ENCODE measurements at regions not wholly inside any gene's neighbourhood (a gene's known extent, or its start where the extent isn't known, plus 50 kb on each side); places are given as distances from the start of the nearest gene placed in this dataset.

DNA sequence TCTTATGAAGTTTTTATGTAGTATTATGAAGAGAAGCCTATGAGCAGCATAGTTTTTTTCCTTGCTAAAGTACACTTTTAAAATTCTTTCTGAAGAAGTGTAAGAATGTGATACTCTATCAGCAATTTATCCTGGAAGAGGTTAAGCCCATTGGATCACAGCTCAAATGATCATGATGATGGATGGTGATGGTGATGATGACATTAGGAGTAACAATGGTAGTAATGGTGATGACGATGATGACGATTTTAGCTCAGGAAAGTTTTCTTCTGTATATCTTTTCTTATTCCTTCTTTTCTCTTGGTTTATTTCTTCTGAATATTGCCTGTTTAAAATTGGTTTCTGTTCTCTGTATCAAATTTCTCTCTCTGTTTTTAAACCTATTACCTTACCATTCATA is 262.9 kb upstream of the DUSP10 start:
- Mint-ChIP-seq H3K27me3 (ENCODE audit: low read depth, unreplicated experiment) (no peaks in the 10 kb centered on the region), H3K4me1 (ENCODE audit: low read depth, unreplicated experiment) (peaks cover 5% of the 10 kb centered on the region), H3K36me3 (ENCODE audit: low read depth, unreplicated experiment) (no peaks in the 10 kb centered on the region), H3K9me3 (ENCODE audit: unreplicated experiment) (no peaks in the 10 kb centered on the region), H3K27ac (ENCODE audit: unreplicated experiment) (no peak overlapping the region), H3K4me3 (ENCODE audit: unreplicated experiment) (no peak overlapping the region)
- H2AFZ ChIP-seq (ENCODE audit: low read depth, low read length) = no peak overlapping the region
- no peak overlapping the region for H3K27ac ChIP-seq (ENCODE audit: low read depth, low read length)
- no peak for DNase-seq (ENCODE audit: low read depth)
- no peak overlapping the region for H3K9ac ChIP-seq (ENCODE audit: low read length)
- TF ChIP-seq EZH2 (IDR thresholded peaks at IDR 0.05; ENCODE audit: insufficient read depth, low read length) = no peak
- TF ChIP-seq, protein P1, sequence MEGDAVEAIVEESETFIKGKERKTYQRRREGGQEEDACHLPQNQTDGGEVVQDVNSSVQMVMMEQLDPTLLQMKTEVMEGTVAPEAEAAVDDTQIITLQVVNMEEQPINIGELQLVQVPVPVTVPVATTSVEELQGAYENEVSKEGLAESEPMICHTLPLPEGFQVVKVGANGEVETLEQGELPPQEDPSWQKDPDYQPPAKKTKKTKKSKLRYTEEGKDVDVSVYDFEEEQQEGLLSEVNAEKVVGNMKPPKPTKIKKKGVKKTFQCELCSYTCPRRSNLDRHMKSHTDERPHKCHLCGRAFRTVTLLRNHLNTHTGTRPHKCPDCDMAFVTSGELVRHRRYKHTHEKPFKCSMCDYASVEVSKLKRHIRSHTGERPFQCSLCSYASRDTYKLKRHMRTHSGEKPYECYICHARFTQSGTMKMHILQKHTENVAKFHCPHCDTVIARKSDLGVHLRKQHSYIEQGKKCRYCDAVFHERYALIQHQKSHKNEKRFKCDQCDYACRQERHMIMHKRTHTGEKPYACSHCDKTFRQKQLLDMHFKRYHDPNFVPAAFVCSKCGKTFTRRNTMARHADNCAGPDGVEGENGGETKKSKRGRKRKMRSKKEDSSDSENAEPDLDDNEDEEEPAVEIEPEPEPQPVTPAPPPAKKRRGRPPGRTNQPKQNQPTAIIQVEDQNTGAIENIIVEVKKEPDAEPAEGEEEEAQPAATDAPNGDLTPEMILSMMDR (IDR thresholded peaks at IDR 0.05; ENCODE audit: insufficient read depth, low read depth, low read length) = no peak
- FAIRE-seq = no peak
- H3K4me2 ChIP-seq (ENCODE audit: low read length) = no peak overlapping the region
- H4K20me1 ChIP-seq (ENCODE audit: insufficient read depth, low read length) = no peaks in the 10 kb centered on the region
- no peaks in the 10 kb centered on the region for H3K9me3 ChIP-seq (ENCODE audit: insufficient read depth, low read depth, low read length)
- no peaks in the 10 kb centered on the region for H3K79me2 ChIP-seq (ENCODE audit: insufficient read depth, low read length)
- no peaks in the 10 kb centered on the region for H3K4me1 ChIP-seq (ENCODE audit: insufficient read depth, low read length)
- no peaks in the 10 kb centered on the region for H3K27me3 ChIP-seq (ENCODE audit: insufficient read depth, low read length)
- H3K36me3 ChIP-seq (ENCODE audit: insufficient read depth, low read length) = no peaks in the 10 kb centered on the region
- no peak overlapping the region for H3K4me3 ChIP-seq (ENCODE audit: insufficient read depth, low read depth, low read length)

DNA sequence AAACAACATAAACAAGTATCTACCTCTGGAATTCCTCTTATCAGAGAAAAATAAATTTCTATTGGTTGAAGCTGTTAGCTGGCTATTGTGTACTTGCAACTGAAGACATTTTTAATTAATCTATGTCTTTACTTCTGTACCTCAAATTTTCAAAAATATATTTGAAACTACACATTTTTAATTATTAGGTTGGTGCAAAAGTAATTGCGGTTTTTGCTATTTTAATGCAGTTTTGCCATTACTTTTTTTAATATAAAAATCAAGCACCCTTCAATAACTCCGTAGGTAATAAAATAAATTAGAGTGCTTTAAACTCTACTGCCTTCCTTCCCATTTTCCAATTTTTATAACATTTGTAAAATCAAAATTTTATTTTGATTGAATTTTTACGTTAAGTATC is 262.1 kb upstream of the DUSP10 start:
- no peak overlapping the region for H3K27ac ChIP-seq (ENCODE audit: low read depth, low read length)

DNA sequence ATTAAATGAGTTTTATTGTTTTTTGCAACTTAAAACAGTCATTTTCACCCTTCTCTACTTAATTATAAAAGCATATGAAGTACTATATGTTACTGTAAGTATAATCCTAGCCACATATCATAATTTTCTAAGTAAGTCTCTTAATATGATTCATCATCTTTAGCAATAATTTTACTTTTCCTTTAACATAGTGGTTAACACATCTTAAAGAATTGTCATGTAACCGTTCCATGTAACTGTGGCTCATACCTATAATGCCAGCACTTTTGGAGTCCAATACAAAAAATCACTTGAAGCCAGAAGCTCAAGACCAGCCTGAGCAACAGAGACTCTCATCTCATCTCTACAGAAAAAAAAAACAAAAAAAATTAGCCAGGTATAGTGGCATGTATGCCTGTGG is 260.6 kb upstream of the DUSP10 start:
- H3K4me3 Mint-ChIP-seq (ENCODE audit: unreplicated experiment) = no peak overlapping the region

More for the DNA sequence above, 262.1 kb upstream of the DUSP10 start:
- H3K4me2 ChIP-seq (ENCODE audit: low read length) = no peak overlapping the region
- no peaks in the 10 kb centered on the region for H3K36me3 Mint-ChIP-seq (ENCODE audit: low read depth, unreplicated experiment)
- no peak for TF ChIP-seq EZH2 (IDR thresholded peaks at IDR 0.05; ENCODE audit: insufficient read depth, low read length)
- TF ChIP-seq, protein P1 (IDR thresholded peaks at IDR 0.05; ENCODE audit: insufficient read depth, low read depth, low read length) = no peak
- H3K9me3 ChIP-seq (ENCODE audit: insufficient read depth, low read depth, low read length) = no peaks in the 10 kb centered on the region
- H4K20me1 ChIP-seq (ENCODE audit: insufficient read depth, low read length) = no peaks in the 10 kb centered on the region
- no peaks in the 10 kb centered on the region for H3K27me3 Mint-ChIP-seq (ENCODE audit: low read depth, unreplicated experiment)
- H3K79me2 ChIP-seq (ENCODE audit: insufficient read depth, low read length) = no peaks in the 10 kb centered on the region
- H3K9me3 Mint-ChIP-seq (ENCODE audit: unreplicated experiment) = no peaks in the 10 kb centered on the region
- H2AFZ ChIP-seq (ENCODE audit: low read depth, low read length) = no peak overlapping the region
- no peak overlapping the region for H3K9ac ChIP-seq (ENCODE audit: low read length)
- H3K4me3 Mint-ChIP-seq (ENCODE audit: unreplicated experiment) = no peak overlapping the region
- no peak for FAIRE-seq
- H3K4me1 Mint-ChIP-seq (ENCODE audit: low read depth, unreplicated experiment) = peaks cover 5% of the 10 kb centered on the region
- H3K27ac Mint-ChIP-seq (ENCODE audit: unreplicated experiment) = no peak overlapping the region
- no peak for DNase-seq (ENCODE audit: low read depth)
- no peaks in the 10 kb centered on the region for H3K4me1 ChIP-seq (ENCODE audit: insufficient read depth, low read length)
- no peak overlapping the region for H3K4me3 ChIP-seq (ENCODE audit: insufficient read depth, low read depth, low read length)
- H3K27me3 ChIP-seq (ENCODE audit: insufficient read depth, low read length) = no peaks in the 10 kb centered on the region
- H3K36me3 ChIP-seq (ENCODE audit: insufficient read depth, low read length) = no peaks in the 10 kb centered on the region

More for the DNA sequence above, 260.6 kb upstream of the DUSP10 start:
- no peaks in the 10 kb centered on the region for H3K79me2 ChIP-seq (ENCODE audit: insufficient read depth, low read length)
- H3K9ac ChIP-seq (ENCODE audit: low read length) = no peak overlapping the region
- TF ChIP-seq EZH2 (IDR thresholded peaks at IDR 0.05; ENCODE audit: insufficient read depth, low read length) = no peak
- TF ChIP-seq, protein P1 (IDR thresholded peaks at IDR 0.05; ENCODE audit: insufficient read depth, low read depth, low read length) = no peak
- peaks cover 10% of the 10 kb centered on the region for H3K4me1 ChIP-seq (ENCODE audit: insufficient read depth, low read length)
- FAIRE-seq = no peak
- Mint-ChIP-seq H3K4me1 (ENCODE audit: low read depth, unreplicated experiment) (peaks cover 7% of the 10 kb centered on the region), H3K27me3 (ENCODE audit: low read depth, unreplicated experiment) (no peaks in the 10 kb centered on the region), H3K27ac (ENCODE audit: unreplicated experiment) (no peak overlapping the region), H3K36me3 (ENCODE audit: low read depth, unreplicated experiment) (no peaks in the 10 kb centered on the region), H3K9me3 (ENCODE audit: unreplicated experiment) (no peaks in the 10 kb centered on the region)
- no peaks in the 10 kb centered on the region for H4K20me1 ChIP-seq (ENCODE audit: insufficient read depth, low read length)
- no peak overlapping the region for H2AFZ ChIP-seq (ENCODE audit: low read depth, low read length)
- H3K27me3 ChIP-seq (ENCODE audit: insufficient read depth, low read length) = no peaks in the 10 kb centered on the region
- H3K4me3 ChIP-seq (ENCODE audit: insufficient read depth, low read depth, low read length) = no peak overlapping the region
- DNase-seq (ENCODE audit: low read depth) = no peak
- H3K4me2 ChIP-seq (ENCODE audit: low read length) = no peak overlapping the region
- no peak overlapping the region for H3K27ac ChIP-seq (ENCODE audit: low read depth, low read length)
- H3K36me3 ChIP-seq (ENCODE audit: insufficient read depth, low read length) = no peaks in the 10 kb centered on the region
- no peaks in the 10 kb centered on the region for H3K9me3 ChIP-seq (ENCODE audit: insufficient read depth, low read depth, low read length)
